ENCODE measurements at regions not wholly inside any gene's neighbourhood (a gene's known extent, or its start where the extent isn't known, plus 50 kb on each side); places are given as distances from the start of the nearest gene placed in this dataset.

GRCh38 chr9:124179196-124180071, 78.3 kb upstream of the NEK6 start:
- no peak for ATAC-seq

- no peak for ATAC-seq
Measured at GRCh38 chr9:124180557-124180956, 77.2 kb upstream of the NEK6 start.

- ATAC-seq: no peak
Measured at GRCh38 chr9:124182741-124183140, 75.0 kb upstream of the NEK6 start.

DNA sequence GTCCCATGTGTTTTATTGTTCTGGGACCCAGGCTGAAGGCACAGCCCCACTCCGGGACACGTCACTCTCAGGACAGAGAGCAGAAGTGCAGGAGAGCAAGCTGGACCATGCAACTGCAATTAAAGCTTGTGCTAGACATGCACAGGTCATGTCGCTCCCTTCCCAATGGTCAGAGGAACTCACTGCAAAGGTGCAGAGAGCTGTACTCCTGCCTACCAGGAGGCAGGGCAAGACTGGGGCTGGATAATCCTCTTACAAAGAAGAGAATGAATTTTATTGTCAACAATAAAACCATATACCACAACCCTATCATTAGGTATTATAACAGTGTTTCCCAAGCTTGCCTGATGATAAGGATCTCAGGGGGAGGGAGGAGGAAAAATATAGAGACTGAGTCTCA, 74.0 kb upstream of the NEK6 start:
- ATAC-seq: no peak

DNA sequence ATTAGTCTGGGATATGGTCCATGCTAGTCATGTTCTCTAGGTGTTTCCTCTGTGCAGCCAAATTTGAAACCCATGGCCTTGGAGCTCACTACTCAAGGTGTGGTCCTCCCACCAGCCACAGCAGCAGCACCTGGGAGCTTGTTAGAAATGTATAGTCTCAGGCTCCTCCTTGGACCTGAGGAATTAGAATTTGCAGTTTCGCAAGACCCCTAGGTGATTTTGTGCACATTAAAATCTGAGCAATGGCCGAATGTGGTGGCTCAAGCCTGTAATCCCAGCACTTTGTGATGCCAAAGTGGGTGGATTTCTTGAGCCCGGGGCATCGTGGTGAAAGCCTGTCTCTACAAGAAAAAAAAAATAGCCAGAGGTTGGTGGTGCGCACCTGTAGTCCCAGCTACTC, 72.3 kb upstream of the NEK6 start:
- no peak for ATAC-seq

GRCh38 chr9:124187311-124187710, 70.4 kb upstream of the NEK6 start:
- no peak for ATAC-seq

DNA sequence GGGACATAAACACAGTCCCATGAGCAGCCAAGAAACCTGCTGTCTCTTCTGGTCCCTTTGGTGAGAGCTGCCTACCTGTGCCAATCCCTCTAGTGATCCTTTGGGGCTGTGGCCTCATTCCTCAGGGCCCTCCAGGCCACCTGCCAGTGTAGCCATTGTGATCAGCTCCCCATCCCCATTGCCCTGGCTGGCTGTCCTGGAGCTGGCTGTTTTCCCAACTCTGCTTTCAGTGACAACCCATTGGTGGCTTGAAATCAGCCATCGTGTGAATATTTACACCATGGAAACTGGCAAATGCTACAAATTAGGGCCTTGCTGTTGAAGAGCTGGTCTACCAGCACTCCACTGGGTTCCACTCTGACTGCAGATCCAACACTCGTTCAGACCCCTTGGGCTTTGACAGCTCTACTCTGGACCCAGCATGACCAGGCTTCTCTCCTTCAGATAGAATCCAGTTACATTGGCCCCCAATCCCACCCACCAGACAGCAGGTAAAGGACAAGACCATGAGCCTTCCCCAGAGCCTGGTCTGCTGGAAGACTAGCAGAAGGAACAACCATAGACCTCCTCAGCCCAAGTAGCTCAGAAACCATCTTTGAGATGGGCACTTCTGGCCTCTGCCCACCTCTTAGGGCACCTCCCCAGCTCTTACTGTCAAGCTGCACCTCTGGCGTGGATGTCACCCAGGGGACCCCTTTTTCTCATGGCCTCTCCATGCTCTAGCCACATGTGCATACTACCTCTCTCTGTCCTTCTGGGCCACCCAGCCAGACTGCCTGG, 69.2 kb upstream of the NEK6 start:
- ATAC-seq: no peak

- no peak for ATAC-seq
Measured at GRCh38 chr9:124190761-124191160, 67.0 kb upstream of the NEK6 start.

DNA sequence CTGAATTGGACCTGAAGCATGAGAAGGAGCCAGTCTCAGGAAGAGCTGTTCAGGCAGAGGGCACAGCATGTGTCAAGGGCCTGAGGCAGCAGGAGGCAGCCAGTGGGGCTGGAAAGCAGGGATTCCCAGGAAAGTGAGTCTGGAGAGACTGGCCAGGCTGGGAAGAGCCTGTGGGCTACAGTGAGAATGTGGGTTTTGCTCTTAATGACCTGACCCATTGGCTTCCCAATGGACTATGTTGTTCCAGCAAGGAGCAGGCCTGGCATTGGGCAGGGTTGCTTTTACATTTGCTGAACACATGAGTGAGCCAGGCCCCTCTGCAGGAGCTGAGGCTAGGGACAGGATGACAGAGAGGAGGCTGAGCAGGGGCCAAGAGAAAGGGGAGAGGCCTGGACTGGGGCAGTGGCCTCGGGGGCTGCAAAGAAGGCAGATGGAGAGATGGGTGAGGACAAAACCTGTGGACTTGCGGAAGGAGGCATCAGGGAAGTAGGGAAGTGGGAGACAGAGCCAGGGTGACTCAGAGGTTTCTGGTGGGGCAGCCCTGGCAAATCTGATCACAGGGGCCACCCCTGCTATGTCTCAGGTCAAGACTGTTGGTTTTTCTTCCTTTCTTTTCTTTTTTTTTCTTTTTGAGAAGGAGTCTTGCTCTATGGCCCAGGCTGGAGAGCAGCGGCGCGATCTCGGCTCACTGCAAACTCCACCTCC, 65.9 kb upstream of the NEK6 start:
- no peak for ATAC-seq

DNA sequence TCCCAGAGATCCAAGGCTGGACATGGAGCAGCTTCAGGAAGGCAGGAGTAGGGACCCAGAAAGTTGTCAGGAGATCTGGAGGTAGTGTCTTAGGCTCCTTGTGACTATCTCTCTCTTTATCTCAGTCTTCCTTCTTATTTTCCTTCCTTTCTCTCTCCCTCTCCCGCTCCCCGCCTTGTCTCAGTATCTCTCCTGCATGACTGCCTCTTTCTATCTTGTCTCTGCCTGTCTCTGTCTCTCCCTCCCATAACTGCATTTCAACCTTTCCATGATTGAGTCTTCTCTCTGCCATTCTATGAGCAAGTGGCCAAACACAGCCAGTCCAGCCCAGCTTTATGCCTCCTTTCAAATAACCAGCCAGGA, 61.0 kb upstream of the NEK6 start:
- no peak for ATAC-seq

DNA sequence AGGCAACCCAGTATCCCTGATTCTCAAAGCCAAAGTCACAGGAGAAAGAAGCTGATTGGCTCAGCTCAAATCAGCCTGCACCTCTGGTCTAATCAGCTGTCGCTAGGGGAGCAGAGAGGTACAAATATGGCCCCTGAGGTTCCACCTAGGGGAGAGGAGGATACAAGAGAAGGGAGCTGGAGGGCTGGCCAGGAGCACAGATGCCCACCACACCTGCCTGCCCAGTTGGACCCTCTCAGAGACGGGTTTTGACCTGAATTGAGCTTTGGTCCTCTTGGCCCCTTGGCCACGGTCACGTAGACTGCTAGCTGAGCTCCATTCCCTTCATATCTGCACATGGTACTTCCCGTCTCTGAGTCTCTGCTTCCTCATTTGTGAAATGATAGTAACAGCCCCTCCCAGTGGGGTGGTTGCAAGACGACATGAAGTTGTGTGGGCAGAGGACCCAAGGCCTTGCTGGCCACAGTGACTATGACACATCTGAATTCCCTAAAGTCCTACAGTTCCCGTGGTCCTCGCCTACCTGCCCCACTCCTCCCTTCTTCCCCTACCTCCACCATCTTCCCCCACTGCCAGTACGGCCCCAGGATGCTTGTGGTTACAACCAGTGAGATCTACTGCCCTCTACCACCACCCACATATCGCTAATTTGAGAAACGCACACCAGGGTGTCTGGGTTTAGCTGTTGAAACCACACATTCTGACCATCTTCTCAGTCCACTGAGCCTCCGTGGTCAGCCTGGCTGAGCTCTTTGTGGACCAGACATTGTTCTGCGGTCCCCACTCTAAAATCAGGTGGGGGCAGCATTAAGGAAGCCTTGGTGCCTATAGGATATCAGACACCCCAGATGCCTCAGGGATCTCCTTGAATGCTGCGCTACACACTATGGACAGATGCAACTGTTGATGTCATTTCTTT, 60.3 kb upstream of the NEK6 start:
- ATAC-seq: peak; percentile 70

- ATAC-seq: no peak
Measured at GRCh38 chr9:124198331-124198730, 59.4 kb upstream of the NEK6 start.

DNA sequence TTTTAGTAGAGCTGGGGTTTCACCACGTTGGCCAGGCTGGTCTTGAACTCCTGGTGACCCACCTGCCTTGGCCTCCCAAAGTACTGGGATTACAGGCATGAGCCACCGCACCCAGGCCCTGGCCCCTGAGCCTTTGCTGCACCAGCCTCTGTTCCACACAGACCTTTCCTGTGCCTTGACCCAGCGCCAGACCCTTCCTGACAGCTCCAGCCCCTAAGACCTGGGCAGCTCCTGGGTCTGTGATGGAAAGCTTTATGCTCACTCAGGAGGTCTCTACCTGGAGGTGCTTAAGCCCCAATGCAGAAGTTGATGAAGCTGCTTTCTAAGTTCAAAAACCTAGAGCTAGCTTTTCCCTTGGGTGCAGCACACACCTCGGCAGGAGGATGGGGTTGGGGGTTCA, 58.8 kb upstream of the NEK6 start:
- ATAC-seq: no peak

DNA sequence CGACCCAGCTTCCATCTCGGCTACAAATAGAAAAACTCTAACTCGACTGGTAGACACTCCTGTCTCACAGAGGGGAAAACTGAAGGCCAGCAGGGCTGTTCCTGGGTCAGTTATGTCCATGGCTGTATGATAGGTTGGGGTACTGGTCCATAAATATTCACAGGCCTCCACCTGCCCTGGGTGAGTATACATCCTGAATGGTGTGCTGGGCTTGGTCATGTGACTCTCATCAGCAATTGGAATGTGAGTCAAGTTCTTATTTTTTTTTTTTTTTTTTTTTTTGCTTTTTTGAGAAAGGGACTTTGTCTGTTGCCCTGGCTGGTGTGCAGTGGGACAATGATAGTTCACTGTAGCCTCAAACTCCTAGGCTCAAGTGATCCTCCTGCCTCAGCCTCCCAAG, 58.3 kb upstream of the NEK6 start:
- ATAC-seq: no peak

- peak; percentile 74 for ATAC-seq
Measured at GRCh38 chr9:124202447-124202971, 55.2 kb upstream of the NEK6 start.

- no peak for ATAC-seq
Measured at GRCh38 chr9:124205686-124206352, 51.9 kb upstream of the NEK6 start.

GRCh38 chr9:124206391-124206790, 51.4 kb upstream of the NEK6 start:
- no peak for ATAC-seq
